Stimulated activated CD4-positive, alpha-beta T cell treated with anti-CD3 and anti-CD28 coated beads, TNF-alpha, amount 100 ng/mL, for 48 hours (primary cell): ENCODE measurements at regions not wholly inside any gene's neighbourhood (a gene's known extent, or its start where the extent isn't known, plus 50 kb on each side); places are given as distances from the start of the nearest gene placed in this dataset.
A peak's percentile ranks its signal among the peaks of the same experiment; 100 is the strongest.
"Not testable (repeated sequence)": the region's sequence is repeated elsewhere in the genome, so short reads cannot be mapped to it uniquely, and the experiment has no call there.

Experiments used
- DNase-seq, 3 donors: peaks; one replicate each; pipeline ENCODE4 v3.0.0-alpha.2; 2020; ENCODE audit warnings: low read depth in 3 of 3

DNA sequence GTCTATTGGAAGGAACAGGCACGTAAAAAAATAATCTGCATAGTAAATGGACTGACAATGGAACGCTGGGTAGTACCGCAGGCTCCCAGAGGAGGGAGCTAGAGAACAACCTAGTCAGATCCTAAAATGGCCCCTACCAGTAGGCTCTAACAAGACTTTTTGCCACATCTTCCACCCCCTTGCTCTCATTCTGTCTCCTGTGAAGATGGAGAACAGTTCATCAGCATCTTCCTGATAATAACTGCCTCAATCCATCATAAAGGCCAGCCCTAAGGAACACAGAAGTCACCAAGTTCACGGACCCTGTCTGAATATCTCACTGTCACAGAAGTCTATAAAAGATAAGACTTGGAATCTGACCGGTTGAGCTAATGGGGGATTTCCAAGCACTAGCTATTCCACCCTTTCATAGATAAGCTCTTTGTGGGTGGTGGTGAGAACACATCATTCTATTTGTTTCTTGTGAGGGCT lies 133.4 kb downstream of the SLC1A3 start:
- peak; percentile 52 to 65 (median 61) for DNase-seq

DNA sequence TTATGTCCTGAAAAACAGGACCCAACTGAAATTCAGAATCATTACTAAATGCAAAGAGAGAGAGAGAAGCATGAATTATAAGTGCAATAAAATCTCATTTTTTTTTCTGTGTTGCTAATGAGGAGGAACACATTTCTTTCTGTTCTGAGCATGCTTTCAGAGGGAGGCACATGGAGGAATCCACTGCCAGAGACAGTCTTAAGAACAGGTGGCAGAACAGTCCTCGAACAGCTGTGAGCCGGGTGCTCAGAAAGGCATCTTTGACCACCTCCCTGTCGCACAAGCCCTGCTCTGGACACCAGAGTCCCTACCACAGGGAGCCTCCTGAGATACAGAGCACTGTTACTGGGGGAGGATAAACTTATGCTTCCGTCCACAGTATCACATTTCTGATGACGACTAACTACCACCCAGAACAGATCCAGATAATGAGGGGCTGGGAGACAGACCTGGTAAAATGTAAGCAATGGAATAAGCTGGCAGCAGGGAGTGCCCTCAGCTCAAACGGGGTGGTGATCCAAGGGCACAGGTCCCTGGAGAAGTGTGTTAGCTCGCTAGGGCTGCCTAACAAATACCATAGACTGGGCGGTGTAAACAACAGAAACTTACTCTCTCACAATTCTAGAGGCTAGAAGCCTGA lies 134.0 kb downstream of the SLC1A3 start:
- no peak for DNase-seq

- no peak for DNase-seq
These were observed 134.7 kb downstream of the SLC1A3 start for GRCh38 chr5:36741128-36741527.

GRCh38 chr5:36743891-36744772 lies 132.4 kb upstream of the NIPBL start:
- no peak for DNase-seq

- peak in 1 of 3 donors; percentile 18 for DNase-seq
These were observed 131.6 kb upstream of the NIPBL start for GRCh38 chr5:36744773-36745589.

GRCh38 chr5:36747794-36748193 lies 128.8 kb upstream of the NIPBL start:
- not testable (repeated sequence) for DNase-seq

- DNase-seq, result no peak
These were observed 124.7 kb upstream of the NIPBL start for GRCh38 chr5:36751886-36752285.

GRCh38 chr5:36755342-36755741 lies 121.2 kb upstream of the NIPBL start:
- DNase-seq, result no peak

DNA sequence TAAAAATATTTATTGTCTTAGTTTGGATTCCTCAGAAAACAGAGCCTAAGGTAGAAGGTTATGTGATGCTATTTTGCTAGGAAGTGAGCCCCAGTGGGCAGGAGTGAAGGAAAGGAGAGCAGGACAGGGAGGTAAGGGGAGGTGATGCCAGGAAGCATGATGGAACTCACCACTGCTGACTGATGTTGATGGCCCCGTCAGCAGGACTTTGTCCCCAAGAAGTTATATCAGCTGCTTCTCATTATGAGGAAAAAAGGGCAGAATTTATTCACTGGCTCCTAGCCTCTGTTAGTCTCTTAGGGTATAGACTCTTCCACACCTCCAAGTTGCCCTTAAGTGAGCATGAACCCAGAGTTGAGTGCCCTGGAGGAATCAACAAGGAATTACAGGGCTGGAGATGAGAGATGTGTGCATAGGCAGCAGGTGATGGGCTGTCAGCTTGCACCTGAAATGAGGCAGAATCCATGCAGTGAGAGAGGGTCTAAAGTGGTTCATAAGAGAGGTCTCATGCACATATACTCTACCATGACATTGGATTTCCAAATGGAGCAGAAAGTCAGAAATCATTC lies 120.6 kb upstream of the NIPBL start:
- no peak for DNase-seq

DNA sequence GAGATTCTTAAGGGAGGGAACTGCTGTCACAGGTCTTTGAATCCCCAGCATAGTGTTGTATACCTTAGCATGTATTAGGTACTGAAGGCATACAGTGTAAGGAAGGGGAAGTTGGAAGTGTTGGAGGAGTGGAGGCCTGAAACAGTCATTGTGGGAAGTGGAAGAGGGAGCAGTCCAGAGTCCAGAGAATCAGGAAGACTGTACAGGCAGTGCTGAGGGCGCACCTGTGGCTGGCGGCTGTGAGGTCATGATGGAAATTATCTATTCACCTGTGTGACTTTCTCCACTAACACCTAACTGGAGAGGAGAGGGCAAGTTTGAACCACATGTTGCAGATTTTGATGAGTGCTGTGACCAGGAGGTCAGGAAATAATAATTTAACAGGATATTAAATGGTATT lies 119.7 kb upstream of the NIPBL start:
- no peak for DNase-seq

GRCh38 chr5:36759117-36759516 lies 117.5 kb upstream of the NIPBL start:
- no peak for DNase-seq

DNA sequence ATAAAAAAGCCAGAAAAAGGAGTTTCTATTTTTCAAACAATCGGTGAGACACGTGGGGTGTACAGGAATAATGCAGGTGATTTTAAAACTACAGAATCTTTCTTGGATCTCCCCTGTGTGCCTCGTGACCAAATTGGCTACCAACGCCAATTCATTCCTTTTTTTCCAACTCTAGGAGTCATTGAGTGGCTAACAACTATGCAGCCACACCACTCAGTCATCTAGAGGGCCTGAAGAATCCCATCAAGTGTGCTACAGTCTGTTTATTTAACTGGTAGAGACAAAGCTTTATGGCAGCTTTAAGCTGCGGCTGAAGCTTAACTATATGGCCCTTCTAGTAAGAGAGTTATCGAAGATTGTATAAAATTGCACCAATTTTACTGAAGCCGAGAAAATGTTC lies 113.1 kb upstream of the NIPBL start:
- no peak for DNase-seq

GRCh38 chr5:36765876-36766275 lies 110.7 kb upstream of the NIPBL start:
- DNase-seq, result no peak

DNA sequence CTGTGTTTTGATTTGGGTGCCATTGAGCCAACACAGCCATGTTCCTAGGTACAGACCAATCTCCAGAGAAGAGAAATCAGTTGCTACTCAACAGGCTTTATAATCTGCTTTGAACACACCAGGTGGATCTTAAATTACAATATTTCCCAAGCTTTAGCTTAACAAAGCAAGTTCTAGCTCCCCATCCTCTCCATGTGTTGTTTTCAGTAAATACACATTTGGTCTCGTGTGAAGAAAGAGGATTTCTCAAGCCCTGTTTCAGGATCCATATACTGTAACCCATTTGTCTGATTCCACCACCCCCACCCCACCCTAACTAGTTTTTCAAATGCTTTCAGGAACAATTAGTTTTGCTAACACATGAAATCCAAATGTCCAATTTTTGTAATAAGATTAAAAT lies 109.6 kb upstream of the NIPBL start:
- no peak for DNase-seq

DNA sequence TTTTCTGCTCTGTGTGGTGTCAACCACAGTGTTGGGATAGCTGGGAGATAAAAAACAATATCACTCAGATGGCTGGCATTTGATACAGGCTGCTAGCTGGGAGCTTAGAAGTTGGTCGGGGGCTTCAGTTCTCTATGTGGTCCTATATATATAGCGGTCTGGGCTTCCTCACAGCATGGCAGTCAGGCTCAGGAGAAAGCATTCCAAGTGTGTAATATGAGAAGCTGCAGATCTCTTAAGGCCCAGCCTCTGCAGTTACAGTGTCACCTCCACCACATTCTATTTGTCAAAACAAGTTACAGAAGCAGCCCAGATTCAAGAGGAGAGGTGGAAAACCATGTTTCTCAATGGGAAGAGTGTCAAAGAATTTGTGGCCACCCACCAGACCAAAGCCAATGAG lies 108.1 kb upstream of the NIPBL start:
- DNase-seq, result no peak

GRCh38 chr5:36769129-36769770 lies 107.3 kb upstream of the NIPBL start:
- no peak for DNase-seq

GRCh38 chr5:36770125-36770524 lies 106.4 kb upstream of the NIPBL start:
- no peak for DNase-seq

GRCh38 chr5:36772276-36773140 lies 104.1 kb upstream of the NIPBL start:
- no peak for DNase-seq

- DNase-seq, result no peak
These were observed 99.3 kb upstream of the NIPBL start for GRCh38 chr5:36777105-36777757.

GRCh38 chr5:36778336-36778735 lies 98.2 kb upstream of the NIPBL start:
- no peak for DNase-seq
